HG03135 (cell line): ENCODE measurements at regions not wholly inside any gene's neighbourhood (a gene's known extent, or its start where the extent isn't known, plus 50 kb on each side); places are given as distances from the start of the nearest gene placed in this dataset.
"Not testable (repeated sequence)": the region's sequence is repeated elsewhere in the genome, so short reads cannot be mapped to it uniquely, and the experiment has no call there.

Experiments
- ATAC-seq: cut with Tn5 transposase; IDR thresholded peaks from one replicate; pipeline ENCODE4 v1.9.1; 2021; ENCODE audit warnings: mild to moderate bottlenecking, moderate library complexity; ENCODE audit not compliant: unreplicated experiment

DNA sequence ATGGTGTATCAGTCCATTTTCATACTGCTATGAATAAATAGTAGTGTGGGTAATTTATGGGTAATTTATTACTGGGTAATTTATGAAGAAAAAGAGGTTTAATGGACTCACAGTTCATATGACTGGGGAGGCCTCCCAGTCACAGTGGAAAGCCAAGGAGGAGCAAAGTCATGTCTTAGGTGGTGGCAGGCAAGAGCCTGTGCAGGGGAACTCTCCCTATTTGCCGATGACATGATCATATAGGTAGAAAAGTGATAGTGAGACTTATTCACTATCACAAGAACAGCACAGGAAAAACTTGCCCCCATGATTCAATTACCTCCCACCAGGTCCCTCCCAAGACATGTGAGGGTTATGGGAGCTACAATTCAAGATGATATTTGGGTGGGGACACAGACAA, 1137.7 kb downstream of the UQCRFS1 start:
- no peak for ATAC-seq

DNA sequence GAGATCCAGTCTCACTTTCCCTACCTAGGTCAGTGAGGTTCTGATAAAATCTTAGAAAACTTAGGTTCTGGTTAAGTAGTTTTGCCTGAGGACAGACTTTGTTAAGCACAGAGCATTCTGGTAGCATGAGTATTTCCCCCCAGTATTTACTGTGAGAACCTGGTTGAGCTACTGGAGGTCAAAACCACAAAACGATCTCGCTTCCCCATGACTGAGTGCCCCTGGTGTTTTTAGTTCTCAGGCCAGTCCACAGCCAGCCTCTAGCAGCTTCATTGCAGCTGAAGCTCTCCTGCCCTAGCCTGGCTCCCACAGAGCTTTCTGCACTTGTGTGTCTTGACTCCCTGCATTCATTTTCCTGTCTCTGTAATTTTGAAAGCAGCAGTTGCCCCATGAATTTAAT, 1138.2 kb downstream of the UQCRFS1 start:
- no peak for ATAC-seq

DNA sequence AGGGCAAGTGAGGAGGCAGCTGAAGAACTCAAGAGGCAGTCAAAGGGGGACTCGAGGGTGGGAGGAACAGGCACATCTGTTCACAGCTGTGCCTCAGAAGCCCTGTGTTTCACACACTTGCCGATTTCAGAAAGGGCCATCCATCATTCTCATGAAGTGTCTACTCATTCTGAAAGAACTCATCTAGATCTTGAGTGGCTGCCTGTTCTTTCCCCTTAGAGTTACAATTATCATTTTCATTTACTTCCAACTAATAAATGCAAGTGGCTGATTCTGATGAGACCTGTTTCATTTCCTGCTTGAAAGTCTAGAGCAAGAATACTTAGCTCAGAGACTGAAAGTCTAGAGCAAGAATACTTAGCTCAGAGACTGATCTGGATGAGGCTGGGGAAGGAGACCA, 1145.1 kb downstream of the UQCRFS1 start:
- no peak for ATAC-seq

DNA sequence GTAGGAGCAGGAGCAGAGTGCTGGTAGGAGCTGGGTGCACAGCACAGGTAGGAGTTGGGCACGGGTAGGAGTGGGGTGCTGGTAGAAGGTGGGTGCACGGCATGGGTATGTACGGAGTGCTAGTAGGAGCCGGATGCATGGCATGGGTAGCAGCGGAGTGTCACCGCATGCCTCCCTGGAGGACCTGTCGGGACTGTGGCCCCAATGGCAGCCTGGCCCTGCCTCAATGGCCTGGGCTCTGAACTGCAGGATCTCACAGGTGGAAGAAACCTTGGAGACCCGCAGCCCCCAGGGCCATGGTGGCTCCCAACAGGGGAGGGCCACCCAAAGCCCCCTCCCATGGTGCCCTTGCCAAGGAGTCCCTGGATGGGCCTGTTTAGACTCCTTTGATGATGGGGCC, 1146.0 kb downstream of the UQCRFS1 start:
- no peak for ATAC-seq

- ATAC-seq: no peak
Measured at GRCh38 chr19:28066161-28066560, 1146.8 kb downstream of the UQCRFS1 start.

DNA sequence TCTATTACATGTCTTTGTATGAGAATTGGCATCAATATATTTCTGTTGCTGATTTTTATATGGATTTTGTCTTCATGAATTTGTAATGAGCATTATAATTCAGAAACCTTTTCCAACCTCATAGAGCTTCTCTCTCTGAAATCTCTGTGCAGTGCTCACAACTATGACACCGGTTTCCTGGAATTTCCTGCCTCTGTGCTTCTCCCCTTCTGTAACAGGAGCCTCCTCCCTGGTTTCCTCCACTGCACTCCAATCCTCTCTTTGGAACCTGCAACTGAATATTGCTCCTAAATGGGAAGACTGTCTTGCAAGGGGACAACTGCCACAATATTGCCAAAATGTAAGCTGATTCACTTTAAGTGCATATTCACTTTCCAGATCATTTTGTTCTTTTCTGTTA, 1147.9 kb downstream of the UQCRFS1 start:
- no peak for ATAC-seq

DNA sequence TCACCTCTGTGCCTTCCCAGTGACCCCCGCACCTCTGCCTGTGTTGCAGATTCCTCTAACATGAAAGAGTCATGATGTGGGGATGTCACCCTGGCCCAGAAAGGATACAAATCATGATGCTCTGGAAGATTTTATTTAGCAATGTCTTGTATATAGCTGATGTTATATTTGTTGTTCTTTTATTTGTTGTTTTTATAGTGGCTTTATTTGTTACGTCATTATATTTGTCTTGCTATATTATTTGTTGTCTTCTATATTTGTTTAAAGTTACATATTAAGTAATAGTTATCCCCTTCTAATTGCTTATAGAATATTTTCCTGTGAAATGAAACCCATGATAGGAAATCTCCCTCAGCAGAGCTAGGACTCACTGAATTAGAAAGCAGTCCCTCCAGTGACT, 1149.2 kb downstream of the UQCRFS1 start:
- ATAC-seq: no peak

- no peak for ATAC-seq
Measured at GRCh38 chr19:28061111-28061510, 1151.8 kb downstream of the UQCRFS1 start.

DNA sequence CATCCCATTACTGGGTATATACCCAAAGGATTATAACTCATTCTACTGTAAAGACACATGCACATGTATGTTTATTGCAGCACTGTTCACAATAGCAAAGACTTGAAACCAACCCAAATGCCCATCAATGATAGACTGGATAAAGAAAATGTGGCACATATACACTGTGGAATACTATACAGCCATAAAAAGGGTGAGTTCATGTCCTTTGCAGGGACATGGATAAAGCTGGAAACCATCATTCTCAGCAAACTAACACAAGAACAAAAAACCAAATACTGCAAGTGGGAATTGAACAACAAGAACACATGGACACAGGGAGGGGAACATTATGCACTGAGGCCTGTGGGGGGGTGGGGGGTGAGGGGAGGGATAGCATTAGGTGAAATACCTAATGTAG, 1155.9 kb downstream of the UQCRFS1 start:
- not testable (repeated sequence) for ATAC-seq

- no peak for ATAC-seq
Measured at GRCh38 chr19:28051047-28051446, 1161.9 kb downstream of the UQCRFS1 start.

GRCh38 chr19:28049875-28050274, 1163.1 kb downstream of the UQCRFS1 start:
- ATAC-seq: no peak

DNA sequence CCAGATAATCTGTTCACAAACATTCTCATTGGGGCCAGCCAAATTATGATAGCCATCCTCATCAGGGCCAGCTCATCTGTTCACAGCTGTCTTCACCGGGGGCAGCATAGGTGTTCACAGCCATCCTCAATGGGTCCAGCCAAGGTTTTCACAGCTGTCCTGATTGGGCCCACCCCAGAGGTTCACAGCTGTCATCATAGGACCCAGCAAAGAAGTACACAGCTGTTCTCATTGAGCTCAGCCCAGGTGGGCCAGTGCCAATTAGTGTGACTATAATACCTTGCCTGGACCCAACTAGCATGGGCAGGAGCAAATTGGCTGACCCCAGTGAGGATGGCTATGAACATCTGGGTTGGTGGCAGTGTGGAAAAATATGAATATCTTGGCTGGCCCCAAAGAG, 1166.0 kb downstream of the UQCRFS1 start:
- no peak for ATAC-seq

GRCh38 chr19:28045621-28046020, 1167.3 kb downstream of the UQCRFS1 start:
- no peak for ATAC-seq

GRCh38 chr19:28044477-28044876, 1168.5 kb downstream of the UQCRFS1 start:
- no peak for ATAC-seq

GRCh38 chr19:28042516-28042915, 1170.4 kb downstream of the UQCRFS1 start:
- no peak for ATAC-seq

DNA sequence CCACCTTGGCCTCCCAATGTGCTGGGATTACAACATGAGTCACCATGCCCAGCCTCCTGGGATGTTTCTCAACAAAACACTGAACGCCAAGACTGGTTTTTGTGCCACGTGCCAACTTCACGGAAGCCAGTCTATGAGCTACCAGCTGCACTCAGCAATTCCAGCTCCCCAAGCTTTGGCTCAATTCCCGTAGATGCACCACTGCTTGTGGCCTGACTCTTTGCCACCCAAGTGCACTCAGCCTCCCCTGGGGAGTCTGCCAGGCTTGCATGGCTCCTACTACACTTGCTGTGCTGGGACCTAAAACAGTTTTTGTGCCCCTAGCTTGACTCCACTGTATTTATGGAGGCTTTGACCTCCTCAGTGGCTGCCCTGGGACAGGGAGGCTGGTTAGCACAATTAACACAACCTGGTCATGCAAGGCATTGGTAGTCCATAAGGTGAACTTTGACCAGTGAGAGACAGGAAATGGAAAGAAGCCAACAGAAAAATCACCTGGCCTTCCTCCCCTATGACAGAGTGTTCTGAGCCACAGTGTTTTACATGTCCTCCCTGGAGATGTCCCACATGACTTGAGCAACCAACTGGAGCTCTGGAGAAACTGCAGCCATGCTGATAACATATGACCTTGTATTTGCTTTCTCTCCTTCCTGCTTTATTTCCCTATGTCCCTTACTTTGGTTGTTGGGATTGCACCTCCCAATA, 1173.1 kb downstream of the UQCRFS1 start:
- no peak for ATAC-seq

DNA sequence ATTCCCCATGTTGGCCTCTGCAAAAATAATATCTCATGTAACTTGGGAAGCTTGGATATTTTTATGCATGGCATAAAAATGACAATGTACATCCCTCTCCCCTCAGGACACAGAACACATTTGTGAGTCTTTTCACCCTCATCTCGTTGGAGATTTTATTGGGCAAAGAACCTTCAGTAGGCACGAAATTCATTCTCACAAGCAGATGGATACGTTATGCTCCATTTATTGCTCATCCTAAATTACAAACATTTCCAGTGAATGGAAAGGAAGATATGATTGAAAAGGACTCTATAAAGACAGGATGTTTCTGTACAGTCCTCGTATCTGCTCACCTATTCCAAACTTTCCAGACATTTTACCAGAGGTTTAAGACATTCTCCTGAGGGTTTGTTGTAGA, 1175.8 kb downstream of the UQCRFS1 start:
- ATAC-seq: no peak

GRCh38 chr19:28036486-28036885, 1176.5 kb downstream of the UQCRFS1 start:
- ATAC-seq: no peak

DNA sequence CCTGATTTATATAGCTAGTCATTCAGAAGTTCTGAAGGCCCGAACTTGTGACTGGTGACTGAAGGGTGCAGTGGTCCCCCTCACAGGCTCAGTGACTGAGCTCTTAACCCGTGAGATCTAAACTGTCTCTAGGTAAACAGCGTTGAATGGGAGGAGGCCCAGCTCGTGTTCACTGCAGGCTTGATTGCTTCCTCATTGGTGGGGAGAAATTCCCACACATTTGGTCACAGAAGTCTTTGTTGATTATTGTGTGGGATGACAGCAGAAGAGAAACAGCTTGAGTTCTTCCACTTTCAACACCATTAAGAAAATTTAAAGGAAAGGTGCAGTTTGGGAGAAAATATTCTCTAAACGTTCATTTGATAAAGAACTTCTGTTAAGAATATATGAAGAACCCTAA, 1178.0 kb downstream of the UQCRFS1 start:
- ATAC-seq: no peak

- no peak for ATAC-seq
Measured at GRCh38 chr19:28028881-28029444, 1184.0 kb downstream of the UQCRFS1 start.

GRCh38 chr19:28027116-28027515, 1185.8 kb downstream of the UQCRFS1 start:
- no peak for ATAC-seq

- ATAC-seq: no peak
Measured at GRCh38 chr19:28026636-28027035, 1186.3 kb downstream of the UQCRFS1 start.

GRCh38 chr19:28024920-28025319, 1188.0 kb downstream of the UQCRFS1 start:
- ATAC-seq: no peak
